ENCODE measurements at regions not wholly inside any gene's neighbourhood (a gene's known extent, or its start where the extent isn't known, plus 50 kb on each side); places are given as distances from the start of the nearest gene placed in this dataset.

- no peak for DNase-seq
Measured at GRCh38 chr20:20992686-20993360, 113.3 kb downstream of the LINC00237 start.

- DNase-seq, result no peak
Measured at GRCh38 chr20:20992277-20992676, 113.9 kb downstream of the LINC00237 start.

DNA sequence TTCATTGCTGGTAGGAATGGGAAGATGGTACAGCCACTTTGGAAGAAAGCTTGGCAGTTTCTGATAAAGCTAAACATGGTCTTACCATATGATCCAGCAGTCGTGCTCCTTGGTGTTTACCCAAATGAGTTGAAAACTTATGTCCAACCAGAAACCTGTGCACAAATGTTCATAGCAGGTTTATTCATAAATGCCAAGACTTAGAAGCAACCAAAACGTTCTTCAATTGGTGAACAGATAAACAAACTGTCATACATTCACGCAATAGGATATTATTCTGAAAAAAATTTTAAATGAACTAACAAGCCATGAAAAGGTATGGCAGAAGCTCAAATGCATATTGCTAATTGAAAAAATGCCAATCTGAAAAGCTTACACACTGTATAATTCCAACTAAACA lies 117.1 kb downstream of the LINC00237 start:
- no peak for DNase-seq

DNA sequence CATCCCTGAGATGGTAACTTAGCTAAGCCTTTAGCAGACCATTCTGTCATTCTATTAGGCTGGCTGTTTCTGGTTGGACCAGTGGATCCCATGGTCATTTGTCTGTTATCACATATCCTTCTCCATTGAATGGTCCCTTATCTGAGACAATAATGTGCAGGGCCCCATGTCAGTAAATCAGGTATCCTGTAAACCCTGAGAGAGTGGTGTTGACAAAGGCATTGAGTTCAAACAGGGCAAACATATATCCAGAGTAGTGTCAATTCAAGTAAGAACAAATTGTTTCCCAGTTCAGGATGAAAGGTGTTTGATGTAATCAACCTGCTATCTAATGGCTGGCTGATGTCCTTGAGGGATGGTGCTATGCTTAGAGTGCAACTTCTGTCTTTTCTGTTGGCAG lies 126.2 kb downstream of the LINC00237 start:
- DNase-seq, result no peak

DNA sequence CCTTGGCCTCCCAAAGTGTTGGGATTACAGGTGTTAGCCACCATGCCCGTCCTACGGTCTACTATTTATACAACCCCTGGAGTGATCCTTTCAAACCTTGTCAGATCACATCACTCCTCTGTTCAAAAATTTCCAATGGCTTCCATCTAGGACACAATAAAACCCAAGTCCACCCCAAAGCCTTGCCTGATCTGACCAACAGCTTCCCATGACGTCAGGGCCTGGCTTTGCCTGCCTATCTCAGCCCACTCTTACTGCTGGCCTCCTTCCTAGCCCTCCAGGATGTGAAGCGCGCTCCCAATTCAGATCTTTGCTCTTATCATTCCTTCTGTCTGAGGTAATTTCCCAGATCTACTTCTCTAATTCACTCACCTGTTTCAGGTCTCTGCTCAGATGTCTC lies 128.4 kb downstream of the LINC00237 start:
- no peak for DNase-seq

DNA sequence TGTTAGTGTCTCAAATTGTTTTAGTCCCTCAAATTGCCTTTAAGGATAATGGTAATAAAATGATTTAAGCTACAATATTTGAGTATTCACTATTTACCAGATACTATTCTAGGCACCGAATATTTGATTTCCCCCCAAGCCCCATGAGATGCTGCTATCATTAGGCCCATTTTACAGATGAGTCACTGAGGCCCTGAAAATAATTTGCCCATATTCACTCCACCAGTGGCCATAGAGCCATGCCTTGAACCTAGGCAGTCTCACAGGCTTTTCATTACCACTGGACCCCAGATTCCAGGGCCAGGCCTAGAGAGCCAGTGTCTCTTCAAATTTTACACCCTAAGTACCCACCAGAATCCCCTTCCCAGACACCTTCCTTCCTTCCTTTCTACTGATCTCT lies 133.7 kb downstream of the LINC00237 start:
- no peak for DNase-seq

DNA sequence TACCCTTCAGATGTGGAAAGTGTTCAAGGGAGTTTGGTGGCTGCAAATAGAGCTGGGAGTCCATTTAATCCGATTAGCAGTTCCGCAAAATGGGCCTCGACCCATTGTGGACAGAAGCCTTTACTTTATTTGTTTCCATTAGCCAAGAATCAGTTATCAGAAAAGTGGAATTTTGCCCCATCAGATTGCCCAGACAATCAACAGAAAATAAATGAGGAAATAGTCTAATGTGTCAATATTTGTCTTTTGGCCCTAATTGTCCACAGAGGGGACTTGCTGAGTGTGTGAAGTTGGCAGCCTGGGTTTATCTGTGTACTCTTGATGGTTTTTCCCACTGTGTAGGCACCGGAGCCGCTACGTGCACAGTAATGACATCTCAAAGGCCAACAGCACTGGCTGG lies 134.3 kb downstream of the LINC00237 start:
- no peak for DNase-seq

- DNase-seq, result no peak
Measured at GRCh38 chr20:20970841-20971240, 135.3 kb downstream of the LINC00237 start.

DNA sequence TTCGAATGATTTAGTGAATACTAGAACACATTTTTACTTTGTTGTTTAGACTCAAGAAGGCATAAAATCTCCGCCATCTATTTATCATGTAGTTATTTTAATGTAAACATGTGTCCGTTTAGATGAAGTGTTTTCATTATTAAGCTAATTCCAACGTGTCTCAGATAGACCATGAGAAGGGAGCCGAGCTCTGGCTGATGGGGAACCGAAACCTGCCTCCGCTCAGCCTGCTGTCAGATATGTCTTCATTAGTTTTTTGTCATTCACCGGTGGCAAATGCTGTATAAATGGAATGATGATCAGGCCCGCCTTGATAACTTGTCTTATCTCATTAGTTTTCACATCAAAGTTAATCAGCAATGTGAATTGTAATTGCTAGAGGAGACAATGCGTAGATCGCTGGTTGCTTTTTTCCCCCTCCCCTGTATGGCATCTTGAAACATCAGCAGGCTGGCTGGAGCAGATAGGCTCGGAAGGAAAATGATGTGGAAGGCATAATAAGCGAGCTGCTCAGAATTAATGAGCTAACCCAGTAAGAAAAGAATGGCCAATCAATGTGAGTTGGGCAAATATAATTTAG lies 136.4 kb downstream of the LINC00237 start:
- DNase-seq, result no peak

DNA sequence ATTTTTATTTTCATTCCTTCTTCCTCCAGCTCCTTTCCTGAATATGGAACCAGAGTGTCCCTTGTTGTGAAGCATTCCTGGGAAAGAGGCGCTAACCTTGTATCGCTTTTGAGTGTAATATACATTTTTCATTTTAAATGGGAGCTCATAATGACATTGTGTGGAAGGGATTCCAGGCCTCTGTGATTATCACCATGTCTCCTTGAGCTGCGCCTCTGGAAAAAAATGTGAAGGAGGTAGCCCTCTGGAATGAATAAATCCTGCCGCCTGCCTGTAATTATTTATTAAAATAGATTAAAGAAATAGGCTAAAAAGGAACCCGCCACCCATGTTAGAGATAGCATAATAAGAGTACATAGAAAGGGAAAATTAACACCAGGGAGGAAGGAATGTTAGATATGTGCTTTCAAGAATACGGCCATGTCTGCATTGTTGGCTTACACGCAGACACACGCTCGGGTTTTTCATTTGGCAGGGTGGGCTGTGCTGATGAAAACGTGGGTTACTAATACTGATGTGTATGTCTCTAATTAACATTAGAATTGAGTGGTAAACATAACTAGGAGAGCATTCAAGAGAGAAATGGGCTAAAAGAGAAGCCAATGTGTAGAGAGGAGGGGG lies 138.5 kb downstream of the LINC00237 start:
- no peak for DNase-seq

- no peak for DNase-seq
Measured at GRCh38 chr20:20966171-20966570, 140.0 kb downstream of the LINC00237 start.

- DNase-seq, result no peak
Measured at GRCh38 chr20:20959031-20959755, 147.0 kb downstream of the LINC00237 start.

- no peak for DNase-seq
Measured at GRCh38 chr20:20956513-20956931, 149.6 kb downstream of the LINC00237 start.

GRCh38 chr20:20955892-20956291 lies 150.3 kb downstream of the LINC00237 start:
- no peak for DNase-seq

- no peak for DNase-seq
Measured at GRCh38 chr20:20953738-20954618, 152.2 kb downstream of the LINC00237 start.

- no peak for DNase-seq
Measured at GRCh38 chr20:20950620-20951019, 155.5 kb downstream of the LINC00237 start.

DNA sequence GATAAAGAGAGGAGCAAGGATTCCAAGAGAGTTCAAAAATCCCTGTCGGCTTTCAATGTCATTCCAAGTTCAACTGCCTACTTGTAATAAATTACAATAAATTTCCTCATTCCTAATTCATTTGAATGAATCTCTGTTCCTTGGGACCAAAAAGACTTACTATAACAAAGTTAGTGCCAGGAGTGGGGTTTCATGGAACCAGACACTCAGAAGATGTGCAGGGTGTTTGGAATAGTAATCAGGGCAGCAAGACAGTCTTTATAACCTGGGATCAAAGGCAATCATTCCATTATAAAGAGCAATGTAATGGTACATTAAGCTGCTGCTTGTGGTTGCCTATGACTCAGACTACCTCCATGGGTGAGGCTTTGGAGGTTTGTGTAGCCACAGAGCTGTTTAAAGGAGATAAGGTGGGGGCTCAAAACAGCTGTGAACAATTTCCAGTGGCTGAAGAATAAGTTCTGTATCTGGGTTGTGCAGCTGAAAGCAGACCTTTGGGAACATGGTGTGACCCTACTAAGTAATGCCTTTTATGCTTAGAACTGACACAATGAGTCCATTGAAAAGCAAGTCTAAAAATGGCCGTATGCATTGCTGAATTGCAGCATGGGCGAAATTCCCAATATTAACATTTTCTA lies 159.9 kb downstream of the LINC00237 start:
- no peak for DNase-seq

- DNase-seq, result no peak
Measured at GRCh38 chr20:20941468-20941889, 164.7 kb downstream of the LINC00237 start.

- DNase-seq, result no peak
Measured at GRCh38 chr20:20939006-20939405, 167.2 kb downstream of the LINC00237 start.

- DNase-seq, result no peak
Measured at GRCh38 chr20:20938599-20938998, 167.6 kb downstream of the LINC00237 start.

DNA sequence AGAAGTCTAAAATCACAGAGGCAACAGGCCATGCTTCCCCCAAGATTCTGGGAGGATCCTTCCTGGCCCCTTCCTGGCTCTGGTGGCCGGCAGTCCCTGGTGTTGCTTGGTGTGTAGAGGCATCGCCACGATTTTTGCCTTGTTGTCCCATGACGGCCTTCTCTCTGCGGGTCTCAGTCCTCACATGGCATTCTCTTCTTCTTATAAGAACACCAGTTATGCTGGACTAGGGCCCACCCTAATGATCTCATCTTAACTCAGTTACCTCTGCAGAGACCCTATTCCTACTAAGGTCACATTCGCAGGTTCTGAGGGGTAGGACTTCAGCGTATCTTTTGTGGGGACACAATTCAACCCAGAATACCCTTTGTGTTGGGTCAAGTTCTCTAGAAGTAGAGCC lies 168.0 kb downstream of the LINC00237 start:
- no peak for DNase-seq
